ENCODE measurements at regions not wholly inside any gene's neighbourhood (a gene's known extent, or its start where the extent isn't known, plus 50 kb on each side); places are given as distances from the start of the nearest gene placed in this dataset.

GRCh38 chr18:42649331-42650035 lies 466.0 kb downstream of the RIT2 start:
- no peak for DNase-seq

- DNase-seq: no peak
These were observed 460.9 kb downstream of the RIT2 start for GRCh38 chr18:42654556-42654955.

GRCh38 chr18:42657551-42657950 lies 457.9 kb downstream of the RIT2 start:
- no peak for DNase-seq

- no peak for DNase-seq
These were observed 457.3 kb downstream of the RIT2 start for GRCh38 chr18:42658171-42658570.

GRCh38 chr18:42659187-42659586 lies 456.3 kb downstream of the RIT2 start:
- DNase-seq: no peak

GRCh38 chr18:42670860-42671259 lies 444.6 kb downstream of the RIT2 start:
- no peak for DNase-seq

GRCh38 chr18:42675810-42676209 lies 439.7 kb downstream of the RIT2 start:
- no peak for DNase-seq

GRCh38 chr18:42683094-42683493 lies 432.4 kb downstream of the RIT2 start:
- no peak for DNase-seq

GRCh38 chr18:42689310-42689709 lies 426.2 kb downstream of the RIT2 start:
- DNase-seq: no peak
